NOMO-1 treated with DMSO at 0.1 percent for 48 hours (cell line): ENCODE measurements at regions not wholly inside any gene's neighbourhood (a gene's known extent, or its start where the extent isn't known, plus 50 kb on each side); places are given as distances from the start of the nearest gene placed in this dataset.
"Not testable (repeated sequence)": the region's sequence is repeated elsewhere in the genome, so short reads cannot be mapped to it uniquely, and the experiment has no call there.

Source experiments
- DNase-seq: peaks from one replicate; lab custom pipeline; 2025; ENCODE audit not compliant: unreplicated experiment; lab: John Stamatoyannopoulos, UW

GRCh38 chrX:768596-768995 lies 138.0 kb downstream of the SHOX start:
- no peak for DNase-seq

DNA sequence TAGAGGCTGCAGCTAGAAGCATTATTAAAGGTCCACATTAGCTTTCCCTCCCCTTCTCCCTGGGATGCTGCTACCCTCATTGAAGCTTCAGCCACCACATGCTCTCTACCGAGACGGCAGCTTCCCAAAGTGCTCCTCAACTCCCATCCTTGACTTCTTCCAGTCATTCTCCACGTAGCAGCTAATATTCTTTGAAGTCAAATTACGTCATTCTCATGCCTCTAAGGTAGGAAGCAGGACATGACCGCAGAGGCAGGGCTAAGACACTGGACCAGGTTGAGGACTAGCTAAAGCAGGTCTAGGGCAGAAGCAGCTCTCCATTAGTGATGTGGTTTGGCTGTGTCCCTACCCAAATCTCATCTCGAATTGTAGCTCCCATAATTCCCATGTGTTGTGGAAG lies 128.3 kb downstream of the SHOX start:
- no peak for DNase-seq

- no peak for DNase-seq
Observed at GRCh38 chrX:750812-751211, 120.2 kb downstream of the SHOX start.

GRCh38 chrX:750263-750662 lies 119.7 kb downstream of the SHOX start:
- no peak for DNase-seq

GRCh38 chrX:747176-747575 lies 116.6 kb downstream of the SHOX start:
- DNase-seq = no peak

- DNase-seq = no peak
Observed at GRCh38 chrX:739611-740010, 109.0 kb downstream of the SHOX start.

- DNase-seq = not testable (repeated sequence)
Observed at GRCh38 chrX:737021-737420, 106.4 kb downstream of the SHOX start.

- no peak for DNase-seq
Observed at GRCh38 chrX:734362-734761, 103.8 kb downstream of the SHOX start.

DNA sequence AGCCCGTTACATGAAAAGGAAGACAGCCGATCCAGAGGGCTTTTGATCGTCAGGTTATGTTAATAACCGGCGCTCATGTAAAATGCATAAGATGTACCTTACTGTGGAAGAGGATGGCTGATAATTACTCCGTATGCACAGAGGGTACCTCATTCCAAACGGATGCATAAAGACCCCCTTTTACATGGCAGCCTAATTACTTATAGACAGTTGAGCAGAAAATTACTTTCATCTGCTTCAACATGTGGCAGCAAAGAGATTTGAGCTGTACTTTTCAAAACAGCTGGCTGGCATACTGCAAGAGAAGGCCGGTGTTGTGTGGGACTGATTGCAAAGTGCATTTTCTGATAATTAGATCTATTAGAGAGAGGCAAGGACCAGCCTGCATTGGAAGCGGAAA lies 103.4 kb downstream of the SHOX start:
- DNase-seq = no peak

- DNase-seq = no peak
Observed at GRCh38 chrX:729583-730409, 99.2 kb downstream of the SHOX start.

- DNase-seq = not testable (repeated sequence)
Observed at GRCh38 chrX:729101-729500, 98.5 kb downstream of the SHOX start.

GRCh38 chrX:728639-729038 lies 98.0 kb downstream of the SHOX start:
- not testable (repeated sequence) for DNase-seq

- no peak for DNase-seq
Observed at GRCh38 chrX:727738-728621, 97.4 kb downstream of the SHOX start.

DNA sequence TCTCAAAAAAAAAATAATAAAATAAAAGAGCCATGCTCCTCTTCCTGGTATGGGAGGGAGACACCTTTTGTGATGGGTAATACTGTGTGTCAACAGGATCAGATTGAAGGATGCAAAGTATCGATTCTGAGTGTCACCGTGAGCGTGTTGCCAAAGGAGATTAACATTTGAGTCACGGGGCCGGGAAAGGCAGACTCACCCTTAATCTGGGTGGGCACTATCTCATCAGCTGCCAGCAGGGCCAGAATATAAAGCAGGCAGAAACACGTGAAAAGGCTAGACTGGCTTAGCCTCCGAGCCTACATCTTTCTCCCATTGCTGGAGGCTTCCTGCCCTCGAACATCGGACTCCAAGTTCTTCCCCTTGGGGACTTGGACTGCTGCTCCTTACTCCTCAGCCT lies 95.4 kb downstream of the SHOX start:
- DNase-seq = no peak

DNA sequence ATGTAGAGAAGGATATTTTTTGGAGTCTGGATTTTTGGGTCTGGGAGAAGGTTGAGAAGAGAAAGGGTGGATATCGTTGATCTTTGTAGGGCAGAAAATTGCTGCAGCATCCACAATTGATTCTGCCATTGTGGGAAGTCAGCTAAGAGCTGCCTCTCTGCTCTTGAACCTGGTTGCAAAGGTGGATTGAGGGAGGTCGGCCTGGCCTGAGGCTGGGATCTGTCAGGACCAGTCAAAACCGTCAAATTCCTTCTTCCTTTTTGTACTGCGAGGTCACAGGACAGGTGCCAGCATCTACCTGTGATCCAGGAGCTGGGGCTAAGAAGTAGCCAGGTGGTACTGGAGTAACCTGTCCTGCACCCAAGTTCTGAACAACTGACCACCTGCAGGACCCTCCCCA lies 93.7 kb downstream of the SHOX start:
- DNase-seq = no peak

- DNase-seq = no peak
Observed at GRCh38 chrX:723781-724180, 93.2 kb downstream of the SHOX start.

DNA sequence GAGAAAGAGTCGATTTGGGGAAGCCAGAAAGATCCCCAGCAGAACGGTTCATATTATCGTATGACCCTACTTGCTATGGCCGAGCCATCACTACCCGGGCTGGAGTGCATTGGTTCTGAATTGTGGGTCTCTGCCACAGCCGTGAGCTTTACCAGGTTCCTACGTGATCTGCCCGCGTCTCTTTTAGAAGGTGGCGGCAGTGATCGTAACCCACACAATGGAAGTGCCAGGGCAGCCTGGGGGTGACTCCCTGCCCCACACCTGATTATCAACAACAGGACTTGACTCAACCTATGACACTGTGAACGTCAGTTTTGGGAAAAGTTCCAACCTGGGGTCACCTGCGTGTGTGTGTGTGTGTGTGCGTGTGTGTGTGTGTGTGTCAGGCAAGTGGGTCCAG lies 90.8 kb downstream of the SHOX start:
- no peak for DNase-seq

DNA sequence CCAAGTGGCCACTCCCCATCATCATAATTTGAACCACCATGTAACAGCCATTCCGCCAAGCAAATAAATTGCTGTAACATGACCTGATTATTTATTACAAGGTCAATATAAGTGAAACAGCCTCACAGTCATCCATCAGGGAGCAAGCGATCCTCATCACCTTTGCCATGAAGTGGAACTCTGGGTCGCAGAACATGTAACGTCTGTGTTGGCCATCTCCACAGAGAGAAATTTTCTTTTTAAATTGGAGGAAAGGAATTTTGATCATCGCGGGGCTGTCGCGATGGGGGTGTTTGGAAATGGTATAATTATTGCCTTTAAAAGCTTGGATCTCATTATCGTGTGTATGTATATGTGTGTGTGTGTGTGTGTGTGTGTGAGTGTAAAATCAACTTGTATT lies 90.2 kb downstream of the SHOX start:
- DNase-seq = no peak

DNA sequence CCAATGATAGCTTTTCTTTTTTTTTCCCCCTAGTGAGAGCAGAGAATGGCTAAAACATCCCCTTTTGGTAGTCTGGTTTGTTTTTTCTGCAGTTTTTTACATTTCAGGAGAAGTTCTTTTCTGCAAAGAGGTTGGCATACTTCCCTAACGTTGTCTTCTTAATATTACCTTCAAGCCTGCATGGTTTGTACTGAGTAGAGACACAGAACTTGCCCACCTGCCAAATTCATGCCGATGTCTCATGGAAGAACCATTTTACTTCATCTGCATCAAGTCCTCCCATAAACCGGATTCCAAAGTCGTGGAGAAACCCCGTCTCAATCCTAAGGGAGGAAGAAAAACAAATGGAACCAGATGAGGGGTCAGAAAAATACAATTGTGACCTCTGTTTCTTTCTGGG lies 89.7 kb downstream of the SHOX start:
- no peak for DNase-seq

DNA sequence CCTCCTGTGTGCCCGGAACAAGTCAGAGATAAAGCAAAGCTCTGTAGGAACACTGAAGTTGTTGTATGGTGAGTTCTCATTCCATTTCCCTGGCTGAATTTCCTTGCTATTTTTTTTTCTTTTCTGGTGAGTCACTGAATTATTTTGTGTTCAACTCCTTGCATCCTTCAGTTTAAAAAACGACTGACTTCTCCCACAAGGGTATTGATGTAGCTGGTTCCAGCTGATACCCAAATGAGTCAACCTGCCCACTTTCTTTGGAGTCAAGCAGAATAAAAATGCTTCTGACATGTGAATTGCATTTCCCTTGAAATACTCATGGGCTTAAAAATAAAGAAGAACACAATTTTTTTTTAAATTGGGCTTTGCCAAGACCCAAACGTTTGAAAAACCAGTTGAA lies 85.5 kb downstream of the SHOX start:
- no peak for DNase-seq

GRCh38 chrX:714131-714530 lies 83.5 kb downstream of the SHOX start:
- no peak for DNase-seq
